D721Med (cell line): ENCODE measurements at regions not wholly inside any gene's neighbourhood (a gene's known extent, or its start where the extent isn't known, plus 50 kb on each side); places are given as distances from the start of the nearest gene placed in this dataset.

Experiments used
- DNase-seq: peaks from one replicate; pipeline ENCODE4 v3.0.0; 2011; ENCODE audit warnings: low spot score; ENCODE audit not compliant: insufficient read length
- FAIRE-seq: peaks from 2 replicates; lab custom pipeline; 2011; peaks lifted over from hg19 to GRCh38; lab: Jason Lieb, UNC
- CTCF ChIP-seq: IDR thresholded peaks from 2 replicates; pipeline ENCODE4 v1.5.1; 2012; ENCODE audit warnings: mild to moderate bottlenecking, control low read depth; ENCODE audit not compliant: insufficient read depth; ENCODE audit errors: missing control alignments

DNA sequence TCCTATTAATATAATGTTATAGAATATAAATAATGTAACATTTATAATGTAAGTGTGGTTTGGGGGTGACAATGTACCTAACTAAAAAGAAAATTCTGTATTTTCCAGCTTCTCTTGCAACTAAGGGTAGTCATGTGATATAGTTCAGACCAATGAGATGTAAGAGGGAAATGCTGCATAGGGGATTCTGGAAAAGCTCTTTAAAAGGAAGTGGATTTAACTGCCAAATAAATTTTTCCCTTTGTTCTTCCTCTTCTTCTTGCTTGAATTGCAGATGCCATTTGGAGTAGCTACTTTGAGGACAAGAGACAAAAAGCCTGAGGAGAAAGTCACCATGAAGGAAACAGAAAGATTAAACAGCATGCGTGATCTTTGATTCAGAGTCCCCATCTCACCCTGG is 194.3 kb downstream of the PTEN start:
- no peak for TF ChIP-seq CTCF
- no peak for DNase-seq
- no peak for FAIRE-seq

DNA sequence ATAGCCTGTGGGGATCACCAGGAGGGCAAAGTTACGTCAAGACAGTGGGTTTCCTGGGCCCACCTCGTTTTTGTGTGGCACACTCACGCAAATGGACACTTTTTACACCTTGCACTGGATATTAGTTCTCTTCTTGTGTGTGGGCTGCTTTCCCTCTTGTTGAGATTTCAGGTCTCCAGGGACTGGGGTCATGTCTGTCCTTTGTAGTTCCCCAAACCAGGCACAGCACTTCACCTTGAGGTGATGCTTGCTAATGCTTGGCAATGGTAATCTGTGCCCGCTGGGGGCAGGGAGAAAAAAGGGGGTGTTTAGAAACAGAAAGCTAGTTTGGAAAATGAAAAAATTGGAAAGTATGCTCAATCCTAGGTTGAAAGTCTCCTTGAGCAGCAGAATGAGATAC is 195.3 kb downstream of the PTEN start:
- FAIRE-seq = no peak
- DNase-seq = no peak
- no peak for TF ChIP-seq CTCF

DNA sequence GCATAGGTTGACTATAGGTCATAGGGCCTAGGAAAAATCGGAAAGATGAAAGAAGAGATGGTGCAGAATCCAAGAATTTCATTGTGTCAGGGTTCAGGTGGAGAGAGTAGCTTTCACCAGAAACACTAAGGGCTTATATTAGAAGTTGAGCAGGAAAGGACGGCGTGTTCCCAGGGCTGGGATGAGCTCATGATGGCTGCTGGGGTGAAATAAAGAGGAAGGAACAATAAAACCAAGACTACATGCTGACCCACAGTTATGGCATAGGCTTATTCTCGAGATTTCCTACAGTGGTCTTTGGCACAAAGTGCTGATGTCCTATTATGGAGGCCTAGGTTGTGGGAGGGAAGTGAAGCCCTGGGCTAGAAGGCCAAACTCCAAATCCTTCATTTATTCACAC is 195.8 kb downstream of the PTEN start:
- DNase-seq (no peak), FAIRE-seq (no peak)
- TF ChIP-seq CTCF = no peak

DNA sequence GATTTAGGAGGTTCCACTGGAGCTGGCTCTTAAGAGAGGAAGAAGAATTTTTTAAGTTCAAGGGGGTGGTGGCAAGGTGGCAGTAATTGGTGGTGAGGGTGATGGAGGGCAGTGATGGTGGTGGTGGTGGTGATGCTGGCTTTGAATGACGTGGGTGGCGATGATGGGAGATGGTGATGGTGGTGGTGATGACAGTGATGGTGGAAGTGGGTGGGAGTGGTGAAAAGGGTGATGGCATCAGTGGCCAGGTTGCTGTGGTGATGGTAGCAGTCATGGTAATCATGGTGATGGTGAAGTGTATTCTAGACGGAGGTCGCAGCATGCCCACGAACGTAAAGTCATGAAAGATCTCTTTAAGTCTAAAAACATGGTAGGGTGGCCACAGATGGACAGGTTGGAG is 197.3 kb downstream of the PTEN start:
- FAIRE-seq (no peak), DNase-seq (no peak)
- TF ChIP-seq CTCF = no peak

DNA sequence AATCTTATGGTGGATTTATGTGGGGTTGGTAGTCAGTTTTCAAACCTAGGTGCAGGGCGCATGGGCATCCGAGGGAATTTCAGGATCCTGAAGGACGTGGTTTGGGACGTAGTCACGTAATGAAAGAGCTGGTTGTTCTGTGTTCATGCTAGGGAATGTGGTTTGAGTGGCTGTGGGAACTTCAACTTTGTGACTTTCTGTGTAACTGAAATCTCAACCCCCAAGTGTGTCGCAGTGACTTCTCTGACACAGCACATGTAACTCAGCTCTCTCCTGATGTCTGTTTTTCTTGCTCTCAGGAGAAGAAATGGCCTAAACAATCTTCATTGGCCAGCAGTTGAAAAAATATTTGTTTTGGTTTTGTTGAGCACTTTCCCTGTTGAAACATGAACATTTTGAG is 199.0 kb downstream of the PTEN start:
- FAIRE-seq = no peak
- no peak for DNase-seq
- no peak for TF ChIP-seq CTCF

- FAIRE-seq = no peak
- no peak for DNase-seq
- TF ChIP-seq CTCF = no peak
These were observed 199.5 kb downstream of the PTEN start for GRCh38 chr10:88062798-88063472.

GRCh38 chr10:88063861-88064557 is 200.6 kb downstream of the PTEN start:
- no peak for FAIRE-seq
- TF ChIP-seq CTCF = no peak
- DNase-seq = no peak
